Astrocyte of the spinal cord (primary cell): ENCODE measurements at regions not wholly inside any gene's neighbourhood (a gene's known extent, or its start where the extent isn't known, plus 50 kb on each side); places are given as distances from the start of the nearest gene placed in this dataset.

Source experiments
- DNase-seq: peaks from one replicate; pipeline ENCODE4 v3.0.0; 2011; ENCODE audit warnings: low read depth, low spot score
- H3K4me3 ChIP-seq: 2 replicates; pipeline ENCODE4 v1.5.1; 2011; ENCODE audit warnings: low read depth, mild to moderate bottlenecking, low read length, moderate library complexity
- in situ Hi-C: cut with HindIII; loops from 2 replicates; pipeline ENCODE4 v1.10.0; 2017; ENCODE audit warnings: low sequenced_read_pairs
- TF ChIP-seq, protein P1 (sequence below): IDR thresholded peaks from 2 replicates; pipeline ENCODE4 v1.5.1; 2012; ENCODE audit warnings: low read depth, mild to moderate bottlenecking, low read length, inconsistent platforms

GRCh38 chr9:90029996-90030395, 425.2 kb downstream of the GADD45G start:
- TF ChIP-seq, protein P1, sequence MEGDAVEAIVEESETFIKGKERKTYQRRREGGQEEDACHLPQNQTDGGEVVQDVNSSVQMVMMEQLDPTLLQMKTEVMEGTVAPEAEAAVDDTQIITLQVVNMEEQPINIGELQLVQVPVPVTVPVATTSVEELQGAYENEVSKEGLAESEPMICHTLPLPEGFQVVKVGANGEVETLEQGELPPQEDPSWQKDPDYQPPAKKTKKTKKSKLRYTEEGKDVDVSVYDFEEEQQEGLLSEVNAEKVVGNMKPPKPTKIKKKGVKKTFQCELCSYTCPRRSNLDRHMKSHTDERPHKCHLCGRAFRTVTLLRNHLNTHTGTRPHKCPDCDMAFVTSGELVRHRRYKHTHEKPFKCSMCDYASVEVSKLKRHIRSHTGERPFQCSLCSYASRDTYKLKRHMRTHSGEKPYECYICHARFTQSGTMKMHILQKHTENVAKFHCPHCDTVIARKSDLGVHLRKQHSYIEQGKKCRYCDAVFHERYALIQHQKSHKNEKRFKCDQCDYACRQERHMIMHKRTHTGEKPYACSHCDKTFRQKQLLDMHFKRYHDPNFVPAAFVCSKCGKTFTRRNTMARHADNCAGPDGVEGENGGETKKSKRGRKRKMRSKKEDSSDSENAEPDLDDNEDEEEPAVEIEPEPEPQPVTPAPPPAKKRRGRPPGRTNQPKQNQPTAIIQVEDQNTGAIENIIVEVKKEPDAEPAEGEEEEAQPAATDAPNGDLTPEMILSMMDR: no peak
- in situ Hi-C loops: no loop called here
- DNase-seq: peak; percentile 5
- H3K4me3 ChIP-seq: no peak overlapping the region

- TF ChIP-seq, protein P1: no peak
- in situ Hi-C loops: no loop called here
- H3K4me3 ChIP-seq: no peak overlapping the region
- no peak for DNase-seq
Observed at GRCh38 chr9:90032296-90033027, 427.6 kb downstream of the GADD45G start.

- DNase-seq: no peak
- no peak overlapping the region for H3K4me3 ChIP-seq
- in situ Hi-C loops: no loop called here
- TF ChIP-seq, protein P1: no peak
Observed at GRCh38 chr9:90033028-90033650, 428.3 kb downstream of the GADD45G start.

- in situ Hi-C loops: no loop called here
- no peak for DNase-seq
- no peak overlapping the region for H3K4me3 ChIP-seq
- TF ChIP-seq, protein P1: no peak
Observed at GRCh38 chr9:90034071-90034470, 429.3 kb downstream of the GADD45G start.

- H3K4me3 ChIP-seq: no peak overlapping the region
- in situ Hi-C loops: no loop called here
- DNase-seq: no peak
- TF ChIP-seq, protein P1: no peak
Observed at GRCh38 chr9:90035471-90035870, 430.7 kb downstream of the GADD45G start.

- TF ChIP-seq, protein P1: no peak
- in situ Hi-C loops: no loop called here
- no peak overlapping the region for H3K4me3 ChIP-seq
- no peak for DNase-seq
Observed at GRCh38 chr9:90037146-90037797, 432.5 kb downstream of the GADD45G start.
